ENCODE measurements at regions not wholly inside any gene's neighbourhood (a gene's known extent, or its start where the extent isn't known, plus 50 kb on each side); places are given as distances from the start of the nearest gene placed in this dataset.

DNA sequence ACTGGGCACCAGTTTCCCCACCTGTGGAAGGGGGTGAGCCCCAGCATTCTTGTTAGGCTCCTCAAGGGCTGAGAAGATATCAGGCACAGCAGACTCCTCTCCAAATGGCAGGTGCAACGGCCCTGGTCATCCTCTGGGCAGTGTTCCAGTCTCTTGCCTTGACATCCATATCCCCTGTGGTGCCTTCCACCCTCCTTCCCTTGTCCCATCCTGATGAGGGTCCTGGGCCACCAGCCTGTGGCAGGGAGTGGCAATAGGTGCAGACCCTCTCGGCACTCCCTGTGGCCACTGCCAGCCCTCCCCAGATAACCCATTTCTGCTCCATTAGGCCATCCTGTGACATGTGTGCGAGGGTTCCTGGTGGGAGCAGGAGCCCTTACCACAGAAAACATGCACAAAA lies 78.8 kb upstream of the NECTIN1 start:
- Histone ChIP-seq H3K27me3 (ENCODE audit: control insufficient read depth in 2 of 2, insufficient read depth in 2 of 2, low read length in 2 of 2) (no peaks in the 10 kb centered on the region), H4K20me1 (ENCODE audit: insufficient read depth, low read length) (no peaks in the 10 kb centered on the region), H3K4me1 (ENCODE audit: control insufficient read depth in 1 of 2, insufficient read depth in 2 of 2, low read length in 2 of 2) (no peaks in the 10 kb centered on the region), H2AFZ (ENCODE audit: insufficient read depth, low read depth, low read length, poor library complexity, severe bottlenecking) (no peak overlapping the region), H3K9me3 (replicated peaks in 1 of 2; ENCODE audit: control insufficient read depth in 1 of 2, insufficient read depth in 1 of 2, low read length in 2 of 2) (no peaks in the 10 kb centered on the region), H3K36me3 (replicated peaks in 1 of 2; ENCODE audit: control insufficient read depth in 1 of 2, insufficient read depth in 2 of 2, low read length in 2 of 2) (no peaks in the 10 kb centered on the region), H3K79me2 (ENCODE audit: insufficient read depth, low read length) (no peaks in the 10 kb centered on the region), H3K4me3 (replicated peaks in 1 of 3; ENCODE audit: low read depth in 2 of 3, low read length in 3 of 3) (no peak overlapping the region), H3K27ac (ENCODE audit: low read depth in 1 of 2, low read length in 2 of 2) (no peak overlapping the region), H3K9ac (ENCODE audit: insufficient read depth, low read length, poor library complexity, severe bottlenecking) (no peak overlapping the region), H3K4me2 (replicated peaks; ENCODE audit: extremely low read depth, low read length, poor library complexity, severe bottlenecking) (no peak overlapping the region)
- TF ChIP-seq, protein P1, sequence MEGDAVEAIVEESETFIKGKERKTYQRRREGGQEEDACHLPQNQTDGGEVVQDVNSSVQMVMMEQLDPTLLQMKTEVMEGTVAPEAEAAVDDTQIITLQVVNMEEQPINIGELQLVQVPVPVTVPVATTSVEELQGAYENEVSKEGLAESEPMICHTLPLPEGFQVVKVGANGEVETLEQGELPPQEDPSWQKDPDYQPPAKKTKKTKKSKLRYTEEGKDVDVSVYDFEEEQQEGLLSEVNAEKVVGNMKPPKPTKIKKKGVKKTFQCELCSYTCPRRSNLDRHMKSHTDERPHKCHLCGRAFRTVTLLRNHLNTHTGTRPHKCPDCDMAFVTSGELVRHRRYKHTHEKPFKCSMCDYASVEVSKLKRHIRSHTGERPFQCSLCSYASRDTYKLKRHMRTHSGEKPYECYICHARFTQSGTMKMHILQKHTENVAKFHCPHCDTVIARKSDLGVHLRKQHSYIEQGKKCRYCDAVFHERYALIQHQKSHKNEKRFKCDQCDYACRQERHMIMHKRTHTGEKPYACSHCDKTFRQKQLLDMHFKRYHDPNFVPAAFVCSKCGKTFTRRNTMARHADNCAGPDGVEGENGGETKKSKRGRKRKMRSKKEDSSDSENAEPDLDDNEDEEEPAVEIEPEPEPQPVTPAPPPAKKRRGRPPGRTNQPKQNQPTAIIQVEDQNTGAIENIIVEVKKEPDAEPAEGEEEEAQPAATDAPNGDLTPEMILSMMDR (IDR thresholded peaks at IDR 0.05): no peak
- Mint-ChIP-seq H3K27ac (no peak overlapping the region), H3K36me3 (no peaks in the 10 kb centered on the region), H3K27me3 (ENCODE audit: low read depth in 3 of 3) (peaks cover 8 to 9% (median 8%) of the 10 kb centered on the region in 3 donors), H3K9me3 (no peaks in the 10 kb centered on the region), H3K4me3 (no peak overlapping the region), H3K4me1 (no peaks in the 10 kb centered on the region)
- no CpG with 5 or more reads among the region's 3 CpGs for WGBS (ENCODE audit: insufficient coverage)
- DNase-seq: no peak
- intact Hi-C loops (cut with micrococcal nuclease): no loop called here

DNA sequence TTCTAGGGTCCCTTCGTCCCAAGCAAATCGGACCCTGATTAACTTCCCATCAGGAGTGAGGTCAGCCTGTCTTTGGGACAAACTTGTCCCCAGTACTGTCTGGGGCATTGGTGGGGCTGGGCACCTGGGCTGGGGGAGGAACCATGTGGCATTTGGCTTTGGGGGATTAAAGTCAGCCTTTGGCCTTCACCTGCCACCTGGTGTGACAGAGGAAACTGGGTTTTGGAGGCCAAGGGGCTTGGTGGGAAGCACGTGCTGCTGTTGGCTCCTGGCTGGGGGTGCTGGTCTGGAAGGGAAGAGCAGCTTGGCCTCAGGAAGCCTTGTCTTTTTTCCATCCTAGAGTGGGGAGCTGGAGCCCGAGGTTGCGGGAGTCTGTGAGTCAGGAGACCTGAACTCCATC lies 78.4 kb upstream of the NECTIN1 start:
- Histone ChIP-seq H3K9ac (ENCODE audit: insufficient read depth, low read length, poor library complexity, severe bottlenecking) (no peak overlapping the region), H4K20me1 (ENCODE audit: insufficient read depth, low read length) (no peaks in the 10 kb centered on the region), H3K27ac (ENCODE audit: low read depth in 1 of 2, low read length in 2 of 2) (no peak overlapping the region), H3K27me3 (ENCODE audit: control insufficient read depth in 2 of 2, insufficient read depth in 2 of 2, low read length in 2 of 2) (no peaks in the 10 kb centered on the region), H3K4me1 (ENCODE audit: control insufficient read depth in 1 of 2, insufficient read depth in 2 of 2, low read length in 2 of 2) (no peaks in the 10 kb centered on the region), H3K9me3 (replicated peaks in 1 of 2; ENCODE audit: control insufficient read depth in 1 of 2, insufficient read depth in 1 of 2, low read length in 2 of 2) (no peaks in the 10 kb centered on the region), H3K4me2 (replicated peaks; ENCODE audit: extremely low read depth, low read length, poor library complexity, severe bottlenecking) (no peak overlapping the region), H2AFZ (ENCODE audit: insufficient read depth, low read depth, low read length, poor library complexity, severe bottlenecking) (no peak overlapping the region), H3K36me3 (replicated peaks in 1 of 2; ENCODE audit: control insufficient read depth in 1 of 2, insufficient read depth in 2 of 2, low read length in 2 of 2) (no peaks in the 10 kb centered on the region), H3K4me3 (replicated peaks in 1 of 3; ENCODE audit: low read depth in 2 of 3, low read length in 3 of 3) (no peak overlapping the region), H3K79me2 (ENCODE audit: insufficient read depth, low read length) (no peaks in the 10 kb centered on the region)
- DNase-seq: no peak
- H3K36me3 Mint-ChIP-seq: no peaks in the 10 kb centered on the region
- no peak overlapping the region for H3K27ac Mint-ChIP-seq
- TF ChIP-seq, protein P1 (IDR thresholded peaks at IDR 0.05): no peak
- intact Hi-C loops (cut with micrococcal nuclease): no loop called here
- no peaks in the 10 kb centered on the region for H3K9me3 Mint-ChIP-seq
- no peaks in the 10 kb centered on the region for H3K4me1 Mint-ChIP-seq
- H3K4me3 Mint-ChIP-seq: no peak overlapping the region
- 69% methylated on average over 2 of the region's 5 CpGs for WGBS (ENCODE audit: insufficient coverage)
- H3K27me3 Mint-ChIP-seq (ENCODE audit: low read depth in 3 of 3): peaks cover 8 to 9% (median 8%) of the 10 kb centered on the region in 3 donors
